CD4-positive, alpha-beta T cell treated with Interleukin-12 subunit alpha and Interleukin-12 subunit beta, for 1 hour (primary cell): ENCODE measurements at regions not wholly inside any gene's neighbourhood (a gene's known extent, or its start where the extent isn't known, plus 50 kb on each side); places are given as distances from the start of the nearest gene placed in this dataset.

Experiments used
- DNase-seq: peaks from one replicate; pipeline ENCODE4 v3.0.0-alpha.2; 2020

DNA sequence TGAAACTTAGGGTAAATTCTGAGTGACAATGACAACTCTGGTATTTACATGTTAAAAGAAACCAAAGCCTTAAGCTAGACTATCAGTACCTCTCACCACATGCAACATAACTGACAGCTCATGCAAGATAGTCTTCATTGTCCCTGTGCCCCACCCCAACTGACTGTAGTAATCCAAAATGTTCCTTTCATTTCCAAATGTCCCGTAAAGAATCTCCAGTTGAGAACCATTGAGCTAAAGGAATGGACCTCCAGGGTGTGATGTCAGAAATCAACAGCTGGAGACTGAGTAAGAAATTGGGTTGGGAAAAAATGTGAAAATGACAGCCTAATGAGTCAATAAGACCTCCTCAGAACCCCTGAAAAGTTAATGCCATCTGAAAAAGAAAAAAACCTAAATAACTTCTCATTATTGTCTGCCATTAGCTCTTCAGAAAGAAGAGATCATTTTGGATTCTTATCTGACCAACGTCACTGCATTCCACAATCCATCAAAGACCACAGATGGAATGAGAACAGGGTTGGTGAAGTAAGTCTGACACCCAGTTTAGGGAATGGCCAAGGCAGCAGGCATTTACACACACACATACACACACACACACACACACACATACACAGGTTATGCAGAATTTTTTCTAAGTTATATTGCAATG lies 51.7 kb upstream of the ACVR2A start:
- no peak for DNase-seq

DNA sequence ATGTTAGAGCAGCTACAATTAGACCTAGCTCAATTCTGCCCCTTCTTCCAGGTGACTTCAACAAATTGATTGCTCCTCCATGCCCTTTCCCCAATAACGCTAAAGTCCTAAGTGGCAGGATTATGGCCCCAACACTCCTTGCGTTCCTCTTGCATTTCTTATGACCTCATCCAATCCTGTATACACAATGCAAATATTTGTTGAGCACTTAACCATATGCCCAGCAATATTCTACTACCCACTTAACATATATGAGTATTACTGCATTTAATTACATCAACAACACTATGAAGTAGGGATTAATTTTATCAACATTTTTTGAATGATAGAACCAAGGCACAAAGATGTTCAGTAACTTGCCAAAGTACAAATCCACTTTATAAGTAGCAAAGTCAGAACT lies 54.2 kb upstream of the ACVR2A start:
- DNase-seq: no peak

DNA sequence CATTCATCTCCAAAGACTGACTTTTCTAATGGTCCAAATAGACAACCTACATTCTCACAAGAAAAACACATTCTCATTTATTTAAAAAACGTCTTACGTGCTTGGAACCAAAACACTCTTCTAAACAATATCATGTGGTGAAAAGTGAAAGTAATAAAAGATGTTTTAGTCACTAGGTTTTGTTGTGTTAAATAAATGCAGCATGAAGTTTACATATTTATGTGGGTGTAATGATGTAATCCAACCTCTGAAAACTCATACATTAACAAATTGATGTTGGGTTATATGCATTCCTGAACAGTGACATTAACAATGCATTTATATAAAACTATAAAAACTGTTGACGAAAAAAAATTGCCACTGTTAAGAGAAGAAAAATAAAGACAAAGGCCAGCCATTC lies 55.1 kb upstream of the ACVR2A start:
- DNase-seq: no peak

- DNase-seq: no peak
These were observed 55.5 kb upstream of the ACVR2A start for GRCh38 chr2:147789287-147789686.

GRCh38 chr2:147782141-147782930 lies 62.5 kb upstream of the ACVR2A start:
- DNase-seq: no peak

DNA sequence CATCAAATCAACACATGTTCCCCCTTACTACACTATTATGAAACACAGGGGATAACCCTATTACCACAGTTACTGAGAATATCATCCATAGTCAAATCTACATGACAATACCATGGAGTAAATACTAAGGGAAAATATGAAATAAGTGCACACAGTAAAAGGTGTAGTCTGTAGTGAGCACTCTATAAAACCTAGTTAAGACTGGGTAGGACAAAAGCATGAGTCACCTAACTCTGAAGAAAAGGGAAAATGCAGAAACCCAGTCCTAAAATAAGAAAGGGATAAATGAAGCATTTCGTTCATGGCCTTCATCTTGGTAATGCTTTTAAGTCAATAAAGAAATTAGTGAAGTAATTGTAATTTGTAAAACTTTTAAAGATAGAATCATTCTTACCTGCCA lies 65.4 kb upstream of the ACVR2A start:
- no peak for DNase-seq

DNA sequence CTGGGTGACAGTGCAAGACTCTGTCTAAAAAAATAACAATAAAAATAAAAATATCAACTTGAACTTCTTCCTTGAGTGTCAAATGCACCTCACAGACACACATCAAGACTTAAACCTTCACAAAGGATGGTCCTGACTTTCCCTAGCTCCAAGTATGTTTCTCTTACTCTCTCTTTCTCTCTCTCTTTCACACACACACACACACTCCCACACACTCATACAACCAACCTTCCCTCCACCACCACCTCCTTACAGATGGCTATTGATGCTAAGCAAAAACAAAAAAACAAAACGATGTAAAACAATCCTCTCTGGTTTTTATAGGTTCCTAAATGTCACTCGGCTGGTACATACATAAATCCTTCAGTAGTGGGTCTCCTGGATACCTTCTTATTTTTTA lies 67.4 kb upstream of the ACVR2A start:
- no peak for DNase-seq

DNA sequence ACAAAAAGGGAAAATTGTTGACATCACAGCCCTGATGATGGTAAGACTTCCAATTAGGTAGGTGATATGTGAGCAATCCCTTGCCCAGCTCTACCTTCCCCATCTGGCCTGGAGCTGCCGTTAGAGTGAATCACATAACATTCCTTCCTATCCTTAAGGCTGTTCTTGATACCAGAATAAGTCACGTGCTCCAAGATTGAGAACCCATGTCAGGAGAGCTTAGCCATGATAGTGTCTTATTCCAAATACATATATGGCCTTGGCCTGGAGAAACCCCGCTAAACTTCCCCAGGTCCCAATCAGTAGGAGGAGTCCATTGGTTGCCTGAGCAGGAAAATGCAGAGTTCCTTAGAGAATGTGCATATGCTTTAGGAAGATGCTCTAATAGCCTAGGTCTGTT lies 70.0 kb upstream of the ACVR2A start:
- no peak for DNase-seq

DNA sequence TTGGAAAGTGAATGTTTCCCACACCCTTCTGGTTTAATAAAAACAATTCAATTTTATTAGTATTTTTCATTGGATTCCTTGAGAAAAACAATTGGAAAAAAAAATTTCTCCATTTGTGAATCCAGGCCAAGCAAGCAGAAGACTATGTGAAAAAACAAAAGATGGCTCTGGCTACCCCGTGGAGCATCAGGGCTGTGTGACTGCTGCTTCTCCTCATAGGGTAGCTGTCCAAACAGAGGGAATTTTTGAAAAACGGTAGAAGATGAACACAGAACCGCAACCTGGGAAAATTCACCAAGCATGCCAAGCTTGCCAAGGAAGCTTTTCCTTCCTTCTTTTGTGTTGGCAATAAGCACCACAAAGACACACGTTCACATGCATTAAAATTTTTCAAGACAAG lies 71.3 kb upstream of the ACVR2A start:
- DNase-seq: no peak

- no peak for DNase-seq
These were observed 72.0 kb upstream of the ACVR2A start for GRCh38 chr2:147772781-147773180.

GRCh38 chr2:147763861-147764260 lies 81.0 kb upstream of the ACVR2A start:
- DNase-seq: no peak

GRCh38 chr2:147760984-147761383 lies 83.8 kb upstream of the ACVR2A start:
- DNase-seq: no peak

GRCh38 chr2:147759536-147759935 lies 85.3 kb upstream of the ACVR2A start:
- no peak for DNase-seq

DNA sequence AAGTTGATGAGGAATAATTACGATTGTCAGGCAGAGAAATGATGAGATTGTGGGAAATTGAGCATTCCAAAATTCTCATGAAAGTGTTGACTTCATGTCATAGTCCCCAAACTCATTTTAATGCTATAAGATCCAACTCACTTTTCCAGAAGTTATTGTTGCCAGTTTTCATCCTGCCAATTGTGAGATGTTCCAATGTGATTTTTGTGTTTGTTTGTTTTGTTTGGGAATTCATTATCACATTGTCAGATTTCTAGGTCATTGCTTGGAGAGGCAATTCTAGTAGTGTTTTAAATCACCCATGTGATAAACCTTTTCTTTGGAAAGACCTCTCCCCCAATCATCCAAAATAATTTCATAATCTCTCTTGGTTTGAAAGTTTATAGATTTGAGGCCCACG lies 86.0 kb upstream of the ACVR2A start:
- no peak for DNase-seq

GRCh38 chr2:147756069-147756468 lies 88.8 kb upstream of the ACVR2A start:
- no peak for DNase-seq

DNA sequence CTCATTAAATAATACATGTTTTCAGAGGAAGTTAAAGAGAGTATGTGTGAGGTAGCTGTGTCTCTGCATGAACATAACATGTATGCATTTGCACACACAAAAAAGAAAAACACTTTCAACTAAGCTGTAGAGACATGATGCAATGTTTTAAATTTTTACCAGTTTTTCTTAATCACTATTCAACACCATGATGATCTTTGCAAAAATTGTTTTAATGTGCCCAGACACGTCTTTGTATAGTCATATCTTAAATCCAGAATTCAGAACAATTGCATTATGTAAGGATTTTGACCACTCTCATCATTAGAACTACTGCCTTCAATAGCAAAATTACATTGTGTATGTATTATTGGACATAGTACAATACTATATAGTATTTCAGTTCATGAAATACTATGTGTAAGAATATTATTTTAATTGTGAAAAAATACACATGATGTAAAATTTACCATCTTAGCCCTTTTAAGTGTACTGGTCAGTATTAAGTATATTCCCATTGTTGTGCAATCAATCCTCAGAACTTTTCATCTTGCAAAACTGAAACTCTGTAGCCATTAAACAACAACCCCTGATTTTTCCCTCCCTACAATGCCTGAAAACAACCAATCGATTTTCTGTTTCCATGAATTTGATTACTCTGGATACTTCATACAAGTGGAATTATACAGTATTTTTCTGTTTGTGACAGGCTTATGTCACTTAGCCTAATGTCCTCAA lies 104.5 kb upstream of the ACVR2A start:
- DNase-seq: no peak

GRCh38 chr2:147739508-147739907 lies 105.3 kb upstream of the ACVR2A start:
- no peak for DNase-seq

DNA sequence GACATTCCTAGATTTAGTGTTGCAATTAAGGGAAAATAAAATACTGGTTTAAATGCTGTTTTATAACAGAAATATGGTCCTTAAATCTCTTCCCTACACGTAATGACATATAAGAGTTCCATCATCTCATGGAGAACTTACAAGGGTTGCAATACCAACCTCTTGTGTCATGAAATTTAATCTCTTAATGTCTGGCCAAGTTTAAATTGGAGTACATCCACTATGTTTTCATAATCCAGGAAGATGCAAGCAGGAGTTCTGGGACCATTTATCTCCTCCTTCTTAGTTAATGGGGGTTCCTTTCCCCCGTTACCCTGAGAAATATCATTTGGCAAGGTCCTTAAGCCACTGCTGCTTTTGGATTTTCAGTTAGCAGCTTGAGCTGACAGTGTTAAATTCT lies 126.0 kb upstream of the ACVR2A start:
- no peak for DNase-seq

- DNase-seq: no peak
These were observed 127.9 kb upstream of the ACVR2A start for GRCh38 chr2:147716906-147717305.

DNA sequence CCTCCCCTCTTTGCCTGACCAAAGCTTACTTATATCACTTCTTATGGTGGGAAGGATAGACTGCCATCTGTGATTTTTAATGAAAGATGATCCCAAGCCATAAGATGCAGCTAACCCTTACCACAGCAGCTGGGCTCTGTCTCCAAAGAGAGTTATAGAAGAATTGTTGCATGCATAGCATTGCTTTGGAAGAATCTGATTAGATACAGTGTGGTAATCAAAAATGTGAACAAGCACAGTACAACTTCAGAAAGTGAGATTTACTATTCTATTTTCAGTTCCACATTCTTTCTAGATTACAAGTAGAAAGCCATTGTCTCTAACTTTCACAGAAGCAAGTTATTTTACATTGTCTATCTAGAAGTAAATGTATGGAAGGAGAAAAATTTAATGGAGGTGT lies 129.0 kb upstream of the ACVR2A start:
- no peak for DNase-seq

DNA sequence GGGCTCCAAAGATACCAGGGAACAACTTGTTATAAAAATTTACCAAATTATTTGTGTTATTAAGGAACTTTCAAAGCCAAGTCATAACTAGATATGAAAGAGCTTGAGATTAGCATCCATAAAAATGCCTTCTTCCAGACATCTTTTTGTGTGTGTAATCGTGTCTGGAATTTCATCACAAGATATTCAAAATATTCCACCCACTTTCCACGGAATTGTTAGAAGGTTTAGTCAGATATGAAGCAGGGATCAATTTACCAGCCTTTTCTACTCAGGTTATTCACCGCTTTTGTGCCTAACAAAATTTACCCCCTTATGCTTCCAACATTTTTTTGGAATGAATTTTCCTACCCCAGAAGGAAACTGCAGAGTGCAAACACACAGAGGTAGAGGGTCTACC lies 130.2 kb upstream of the ACVR2A start:
- DNase-seq: no peak

DNA sequence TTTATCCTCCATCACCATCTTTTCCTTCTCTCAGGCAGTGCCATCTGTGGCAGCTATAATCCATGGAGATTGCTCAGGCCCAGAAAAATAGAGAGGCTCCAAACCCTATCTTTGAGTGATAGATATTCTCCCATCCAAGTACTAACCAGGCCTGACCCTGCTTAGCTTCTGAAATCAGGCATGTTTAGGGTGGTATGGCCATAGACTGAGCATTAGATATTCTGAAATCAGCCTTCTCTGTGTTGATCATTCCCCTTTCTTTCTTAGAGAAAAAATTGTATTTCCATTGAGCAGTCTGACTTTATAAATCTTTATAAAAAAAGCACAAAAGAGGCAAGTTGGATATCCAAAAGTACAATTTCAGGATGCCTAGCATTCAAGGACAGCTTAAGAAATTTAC lies 131.5 kb upstream of the ACVR2A start:
- no peak for DNase-seq

GRCh38 chr2:147712051-147712450 lies 132.8 kb upstream of the ACVR2A start:
- DNase-seq: no peak

DNA sequence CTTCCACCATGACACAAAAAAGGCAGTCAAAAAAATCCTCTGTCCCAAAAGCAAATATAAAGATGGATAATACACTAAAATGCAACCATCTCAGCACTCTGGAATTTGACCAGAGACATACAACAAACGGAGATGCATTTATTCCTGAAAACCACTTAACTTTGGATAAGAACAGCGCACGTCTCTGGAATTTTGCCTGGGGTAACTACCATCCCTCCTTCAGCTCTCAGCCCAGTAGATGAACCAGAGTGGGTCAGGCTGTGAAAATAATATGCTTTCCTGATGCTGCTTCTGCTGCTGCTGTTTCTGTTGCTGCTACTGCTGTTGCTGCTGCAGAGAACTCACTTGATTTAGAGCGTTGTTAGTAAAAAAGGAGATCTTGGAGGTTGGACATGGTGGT lies 133.8 kb upstream of the ACVR2A start:
- DNase-seq: no peak
